ENCODE measurements at regions not wholly inside any gene's neighbourhood (a gene's known extent, or its start where the extent isn't known, plus 50 kb on each side); places are given as distances from the start of the nearest gene placed in this dataset.

- TF ChIP-seq, protein P1, sequence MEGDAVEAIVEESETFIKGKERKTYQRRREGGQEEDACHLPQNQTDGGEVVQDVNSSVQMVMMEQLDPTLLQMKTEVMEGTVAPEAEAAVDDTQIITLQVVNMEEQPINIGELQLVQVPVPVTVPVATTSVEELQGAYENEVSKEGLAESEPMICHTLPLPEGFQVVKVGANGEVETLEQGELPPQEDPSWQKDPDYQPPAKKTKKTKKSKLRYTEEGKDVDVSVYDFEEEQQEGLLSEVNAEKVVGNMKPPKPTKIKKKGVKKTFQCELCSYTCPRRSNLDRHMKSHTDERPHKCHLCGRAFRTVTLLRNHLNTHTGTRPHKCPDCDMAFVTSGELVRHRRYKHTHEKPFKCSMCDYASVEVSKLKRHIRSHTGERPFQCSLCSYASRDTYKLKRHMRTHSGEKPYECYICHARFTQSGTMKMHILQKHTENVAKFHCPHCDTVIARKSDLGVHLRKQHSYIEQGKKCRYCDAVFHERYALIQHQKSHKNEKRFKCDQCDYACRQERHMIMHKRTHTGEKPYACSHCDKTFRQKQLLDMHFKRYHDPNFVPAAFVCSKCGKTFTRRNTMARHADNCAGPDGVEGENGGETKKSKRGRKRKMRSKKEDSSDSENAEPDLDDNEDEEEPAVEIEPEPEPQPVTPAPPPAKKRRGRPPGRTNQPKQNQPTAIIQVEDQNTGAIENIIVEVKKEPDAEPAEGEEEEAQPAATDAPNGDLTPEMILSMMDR (IDR thresholded peaks at IDR 0.05), result no peak
- no peak for TF ChIP-seq POLR2A (IDR thresholded peaks at IDR 0.05)
These were observed 260.6 kb upstream of the STXBP5 start for GRCh38 chr6:146943664-146944063.

Measured in esophagus squamous epithelium (tissue), 4 donors.